Activated CD4-positive, alpha-beta T cell treated with anti-CD3 and anti-CD28 coated beads for 48 hours (primary cell): ENCODE measurements at regions not wholly inside any gene's neighbourhood (a gene's known extent, or its start where the extent isn't known, plus 50 kb on each side); places are given as distances from the start of the nearest gene placed in this dataset.

Experiments used
- DNase-seq: peaks from one replicate; pipeline ENCODE4 v3.0.0-alpha.2; 2020

DNA sequence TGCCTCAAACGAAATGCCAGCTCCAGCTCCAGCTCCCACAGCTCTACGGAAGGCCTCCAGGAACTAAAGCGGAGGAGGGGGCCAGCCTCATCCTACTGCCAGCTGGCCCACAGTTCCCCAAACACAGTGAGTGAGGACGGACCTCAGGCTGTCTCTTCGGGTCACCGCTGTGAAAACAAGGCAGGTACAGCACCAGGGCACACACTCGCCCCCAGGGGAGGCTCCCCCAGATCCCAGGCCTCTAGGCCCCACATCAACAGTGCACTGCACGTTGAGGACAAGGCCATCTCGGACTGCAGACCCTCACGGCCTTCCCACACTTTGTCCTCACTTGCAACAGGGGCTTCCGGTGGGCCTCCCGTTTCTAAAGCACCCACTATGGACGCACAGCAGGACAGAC lies 95.0 kb downstream of the GTF2H2C_2 start:
- DNase-seq, result peak; percentile 1

DNA sequence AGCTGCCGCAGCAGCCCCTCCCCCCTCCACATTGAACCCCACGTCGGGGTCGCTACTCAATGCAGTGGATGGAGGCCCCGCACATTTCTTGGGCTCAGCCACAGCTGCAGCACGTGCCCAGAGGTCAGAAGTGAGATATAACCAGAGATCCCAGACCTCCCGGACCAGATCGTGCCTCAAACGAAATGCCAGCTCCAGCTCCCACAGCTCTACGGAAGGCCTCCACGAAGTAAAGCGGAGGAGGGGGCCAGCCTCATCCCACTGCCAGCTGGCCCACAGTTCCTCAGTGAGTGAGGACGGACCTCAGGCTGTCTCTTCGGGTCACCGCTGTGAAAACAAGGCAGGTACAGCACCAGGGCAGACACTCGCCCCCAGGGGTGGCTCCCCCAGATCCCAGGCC lies 95.6 kb downstream of the GTF2H2C_2 start:
- peak; percentile 1 for DNase-seq
